Cerebellar nuclear complex (tissue), 1 donor: ENCODE measurements at regions not wholly inside any gene's neighbourhood (a gene's known extent, or its start where the extent isn't known, plus 50 kb on each side); places are given as distances from the start of the nearest gene placed in this dataset.
"Not testable (repeated sequence)": the region's sequence is repeated elsewhere in the genome, so short reads cannot be mapped to it uniquely, and the experiment has no call there.

Experiments used
- DNase-seq, 2 experiments: peaks; one replicate each; lab custom pipeline; 2025; lab: John Stamatoyannopoulos, UW

DNA sequence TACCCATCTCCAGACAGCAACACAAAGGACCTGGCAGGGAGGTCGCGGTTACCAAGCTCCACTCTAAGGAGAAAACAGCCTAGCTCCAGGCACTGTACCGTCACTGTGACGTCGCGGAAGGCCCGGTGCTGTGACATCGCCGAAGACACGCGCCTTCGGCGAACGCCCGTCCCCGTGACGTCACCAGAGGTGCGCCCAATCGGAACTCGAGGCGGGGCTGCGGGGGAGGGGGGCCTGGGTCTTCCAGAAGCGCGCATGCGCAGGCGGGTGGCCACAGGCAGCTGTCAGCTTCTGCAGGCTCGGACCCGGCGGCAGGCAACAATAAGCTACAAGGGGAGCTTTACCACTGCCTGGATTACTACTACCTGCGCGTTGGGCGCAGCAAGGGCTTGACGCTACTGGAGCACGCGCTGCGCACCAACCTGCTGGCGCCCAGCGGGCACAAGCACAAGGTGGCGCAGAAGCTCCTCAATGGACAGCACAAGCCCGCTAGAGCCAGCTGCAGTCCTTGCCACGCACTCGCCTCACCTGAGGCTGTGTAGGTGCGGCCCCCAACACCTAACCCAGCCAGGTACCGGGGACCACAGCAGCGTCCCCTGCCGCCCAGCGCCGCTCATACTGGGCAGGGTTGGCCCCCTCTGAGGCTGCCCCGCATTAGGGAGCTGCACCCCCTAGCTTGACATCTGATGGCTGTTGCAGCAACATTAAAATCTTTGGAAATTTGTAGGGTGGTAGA, 208.4 kb downstream of the TPST1 start:
- peak; percentile 13 to 31 for DNase-seq

DNA sequence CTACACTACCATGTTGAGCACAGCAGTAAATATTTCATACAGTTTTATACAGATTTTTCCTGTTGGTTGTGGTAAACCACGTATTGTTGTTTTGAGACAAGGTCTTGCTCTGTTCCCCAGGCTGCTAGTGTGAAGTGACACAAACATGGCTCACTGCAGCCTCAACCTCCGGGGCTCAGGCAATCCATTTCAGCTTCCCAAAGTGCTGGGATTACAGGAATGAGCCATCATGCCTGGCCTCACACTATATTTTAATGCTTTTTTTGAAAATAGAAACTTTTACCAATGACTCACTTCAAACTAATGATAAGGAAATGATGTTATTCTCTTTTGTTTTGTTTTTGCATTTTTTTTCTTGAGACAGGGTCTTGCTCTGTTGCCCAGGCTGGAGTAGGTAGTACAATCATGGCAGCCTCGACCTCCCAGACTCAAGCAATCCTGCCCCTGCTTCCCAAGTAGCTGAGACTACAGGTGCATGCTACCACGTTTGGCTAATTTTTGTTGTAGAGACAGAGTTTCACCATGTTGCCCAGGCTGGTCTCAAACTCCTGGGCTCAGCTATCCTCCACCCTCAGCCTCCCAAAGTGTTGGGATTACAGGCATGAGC, 210.6 kb downstream of the TPST1 start:
- no peak for DNase-seq

DNA sequence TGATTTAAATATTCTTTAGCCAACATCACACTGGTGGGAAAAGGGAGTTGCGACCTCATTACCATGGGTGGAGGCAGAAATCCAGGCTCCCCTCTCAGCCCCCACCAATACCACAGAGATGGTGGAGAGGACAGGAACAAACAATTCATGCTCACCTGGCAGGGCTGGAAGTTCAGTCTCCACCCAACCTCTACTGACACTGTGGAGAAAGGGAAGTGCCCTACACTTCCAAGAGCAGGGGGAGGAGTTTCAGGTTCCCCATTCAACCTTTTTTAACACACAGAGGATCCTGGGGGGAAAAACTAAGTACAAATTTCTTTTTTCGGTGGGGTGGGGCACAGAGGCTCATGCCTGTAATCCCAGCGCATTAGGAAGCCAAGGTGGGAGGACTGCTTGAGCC, 210.1 kb upstream of the KCTD7 start:
- no peak for DNase-seq

DNA sequence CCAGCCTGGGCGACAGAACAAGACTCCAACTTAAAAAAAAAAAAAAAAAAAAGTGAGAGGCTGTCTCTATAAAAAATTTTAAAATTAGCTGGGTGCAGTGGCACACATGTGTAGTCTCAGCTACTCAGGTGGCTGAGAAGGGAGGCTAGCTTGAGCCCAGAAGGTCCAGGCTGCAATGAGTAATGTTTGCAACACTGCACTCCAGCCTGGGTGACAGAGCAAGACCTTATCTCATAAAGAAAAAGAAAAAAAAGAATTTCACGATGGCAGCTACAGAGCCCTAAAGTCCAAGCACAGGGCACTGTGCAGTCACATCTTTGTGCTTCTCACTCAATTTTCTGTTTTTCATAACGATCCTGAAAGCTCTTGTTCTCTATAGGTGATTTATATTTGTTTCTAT, 209.5 kb upstream of the KCTD7 start:
- DNase-seq = no peak

DNA sequence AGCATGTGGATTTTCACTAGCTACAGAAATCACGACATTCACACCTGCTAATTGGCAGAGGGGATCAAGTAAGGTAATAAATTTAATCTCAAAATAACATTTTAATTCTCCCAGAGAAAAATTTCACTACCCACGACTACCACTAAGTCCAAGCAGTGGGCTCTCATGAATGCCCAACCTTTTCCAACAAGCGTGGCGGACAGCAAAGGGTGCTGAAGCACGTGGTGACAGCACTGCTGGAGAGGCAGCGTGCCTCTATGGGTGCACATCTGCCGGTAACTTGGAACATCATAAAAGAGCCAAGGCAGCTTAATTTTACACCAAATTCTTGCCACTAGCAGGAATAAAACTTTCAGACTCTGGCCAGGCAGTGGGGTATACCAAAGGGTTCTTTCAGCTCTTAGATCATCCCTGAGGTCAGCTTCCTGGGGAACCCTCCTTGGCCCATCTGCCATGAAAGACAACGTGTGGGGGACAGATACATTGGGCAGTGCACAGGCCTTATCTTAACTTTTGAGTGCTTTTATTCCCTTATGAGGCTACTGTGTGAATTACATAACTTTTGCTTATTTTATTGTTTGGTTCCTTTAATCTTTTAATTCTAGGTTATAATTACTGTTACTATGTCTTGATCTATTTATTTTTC, 206.7 kb upstream of the KCTD7 start:
- DNase-seq = no peak

DNA sequence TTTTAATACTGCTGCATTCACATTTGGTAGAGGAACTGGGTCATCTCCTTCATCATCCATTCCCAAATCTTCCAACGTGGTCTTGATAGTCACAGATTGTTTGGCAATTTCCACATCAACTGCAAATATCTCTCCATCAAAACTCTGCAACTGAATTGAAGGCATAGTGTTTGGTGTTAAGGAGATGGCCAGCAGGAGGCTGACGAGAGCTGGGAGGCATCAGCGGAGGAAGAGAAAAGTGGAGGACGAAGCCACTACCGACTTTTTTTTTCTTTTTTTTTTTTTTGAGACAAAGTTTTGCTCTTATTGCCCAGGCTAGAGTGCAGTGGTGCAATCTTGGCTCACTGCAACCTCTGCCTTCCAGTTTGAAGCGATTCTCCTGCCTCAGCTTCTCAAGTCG, 205.0 kb upstream of the KCTD7 start:
- DNase-seq = no peak

DNA sequence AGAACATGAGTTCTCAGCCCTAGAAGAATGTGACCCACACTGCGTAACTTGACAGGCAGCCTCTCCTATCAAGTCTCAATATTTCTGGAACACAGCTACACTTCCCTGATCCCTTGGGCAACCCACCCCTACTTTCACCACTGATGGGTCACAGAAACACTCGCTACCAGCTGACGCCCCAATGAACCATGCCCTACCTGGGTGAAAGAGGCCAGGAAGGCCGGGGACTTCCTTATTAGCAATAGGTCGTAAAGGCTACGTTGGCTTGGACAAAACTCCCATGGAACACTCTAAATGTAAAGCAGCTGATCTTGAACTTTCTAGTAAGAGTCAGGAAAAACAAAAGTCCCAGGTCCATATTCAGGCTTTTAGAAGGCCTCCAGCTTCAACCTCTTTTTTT, 202.3 kb upstream of the KCTD7 start:
- DNase-seq = no peak

DNA sequence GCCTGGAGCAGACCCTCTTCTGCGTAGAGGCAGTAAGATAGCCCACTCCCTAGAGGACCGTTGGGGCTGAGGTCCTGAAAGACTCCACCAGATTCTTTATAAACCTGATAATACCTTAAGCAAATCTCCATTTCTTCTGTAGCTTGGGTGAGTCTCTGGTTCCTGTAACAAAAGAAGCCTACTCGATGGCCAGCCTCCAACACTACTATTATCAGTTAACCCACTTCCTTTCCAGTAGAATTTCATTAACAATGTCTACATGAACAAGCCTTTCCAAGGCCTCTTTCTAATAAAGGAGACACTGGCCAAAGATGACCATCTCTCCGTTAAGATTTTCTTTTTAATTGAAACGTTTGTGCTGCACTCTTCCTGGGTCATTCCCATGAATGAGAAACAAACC, 201.7 kb upstream of the KCTD7 start:
- DNase-seq = no peak

DNA sequence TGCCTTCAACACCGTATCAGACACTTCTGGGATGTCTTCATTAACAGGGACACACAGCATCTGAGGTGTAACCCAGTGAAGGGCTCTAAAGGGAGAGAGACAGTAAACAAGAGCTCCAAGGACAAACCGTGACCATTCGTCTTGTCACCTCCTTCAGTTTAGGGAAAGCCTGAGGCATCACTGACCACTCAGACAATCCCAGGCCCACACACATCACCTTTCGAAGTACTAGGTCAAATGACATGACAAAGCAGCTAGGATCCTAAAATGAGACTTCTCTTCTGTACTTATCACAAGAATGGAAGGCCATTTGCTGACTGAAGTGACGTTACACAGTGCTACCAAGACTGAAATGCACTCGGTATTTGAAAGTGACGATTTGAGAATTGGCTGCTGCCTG, 200.7 kb upstream of the KCTD7 start:
- no peak for DNase-seq

DNA sequence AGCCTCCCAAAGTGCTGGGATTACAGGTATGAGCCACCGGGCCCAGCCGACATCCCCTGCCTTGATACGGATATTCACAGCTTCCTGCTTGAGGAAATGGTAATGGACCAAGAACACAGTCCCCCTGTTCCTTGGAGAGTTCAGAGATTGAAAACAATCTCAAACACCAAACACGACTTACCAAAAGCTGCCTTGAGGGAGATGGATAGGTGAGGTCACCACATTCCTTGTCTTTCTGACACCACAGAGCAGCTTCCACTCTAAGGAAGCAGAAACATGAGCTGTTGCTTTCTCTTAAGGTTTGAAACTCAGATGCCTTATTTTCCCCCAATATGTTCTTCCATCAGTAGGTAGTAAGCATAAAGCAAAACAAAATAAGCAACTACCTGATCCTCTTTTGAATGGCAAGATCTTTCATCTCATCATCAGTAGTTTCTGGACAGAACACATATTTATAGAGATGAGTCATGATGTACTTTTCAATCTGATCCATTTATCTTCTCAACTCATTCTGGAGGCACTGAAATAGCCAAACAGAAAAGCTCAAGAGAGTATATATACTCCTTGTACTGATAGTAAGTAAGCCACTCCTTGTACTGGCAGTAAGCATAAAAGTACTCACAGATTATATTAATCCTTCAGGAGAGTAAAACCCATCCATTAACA, 199.1 kb upstream of the KCTD7 start:
- DNase-seq = no peak

DNA sequence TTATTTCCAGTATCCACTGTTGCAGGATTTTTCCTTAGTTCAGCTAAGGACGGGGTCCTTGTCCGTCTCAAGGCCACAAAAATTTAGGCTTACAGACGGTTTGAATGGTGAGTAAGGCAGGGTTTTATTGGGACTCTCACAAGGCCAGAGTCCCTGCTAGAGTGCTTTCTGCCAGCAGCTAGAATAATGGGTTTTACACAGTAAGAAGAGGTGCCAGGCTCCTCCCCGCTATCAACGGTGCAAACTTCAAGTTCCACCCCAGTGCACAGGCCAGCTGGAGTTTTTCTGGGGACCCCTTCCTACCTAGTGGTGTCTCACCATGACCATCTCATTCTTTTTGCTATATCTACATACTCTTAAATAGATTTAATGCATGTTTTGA, 198.5 kb upstream of the KCTD7 start:
- DNase-seq = no peak

DNA sequence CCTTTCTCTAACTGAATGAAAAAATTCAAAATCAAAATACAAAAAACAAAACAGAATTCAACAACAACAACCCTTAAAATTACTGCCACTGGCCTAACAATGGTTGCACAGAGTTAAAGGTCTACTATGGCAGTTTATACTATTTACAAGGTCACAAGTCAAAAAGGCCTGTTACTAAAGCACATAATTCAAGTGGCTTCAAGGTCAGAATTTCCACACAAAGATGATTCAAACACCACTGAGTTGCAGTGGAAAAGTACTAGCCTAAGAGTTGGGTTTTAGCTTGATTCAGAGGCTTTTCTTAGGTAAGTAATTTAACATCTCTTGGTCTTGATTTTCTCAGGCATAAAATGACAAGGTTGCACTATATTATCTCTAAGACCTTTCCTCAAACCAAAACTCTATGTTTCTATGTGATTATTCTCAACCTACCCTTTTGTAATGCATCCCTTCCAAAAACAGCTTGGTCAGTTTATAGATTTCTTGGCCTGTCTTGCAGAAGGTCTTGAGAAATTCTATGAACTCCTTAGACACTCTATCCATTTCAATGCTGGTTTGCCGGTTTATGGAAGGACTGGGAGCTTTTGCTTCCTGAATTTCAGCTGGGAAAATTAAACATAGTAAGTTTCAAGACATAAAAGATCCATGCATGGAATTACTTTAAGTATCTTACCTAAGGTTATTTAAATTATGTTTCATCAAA, 189.8 kb upstream of the KCTD7 start:
- not testable (repeated sequence) for DNase-seq

DNA sequence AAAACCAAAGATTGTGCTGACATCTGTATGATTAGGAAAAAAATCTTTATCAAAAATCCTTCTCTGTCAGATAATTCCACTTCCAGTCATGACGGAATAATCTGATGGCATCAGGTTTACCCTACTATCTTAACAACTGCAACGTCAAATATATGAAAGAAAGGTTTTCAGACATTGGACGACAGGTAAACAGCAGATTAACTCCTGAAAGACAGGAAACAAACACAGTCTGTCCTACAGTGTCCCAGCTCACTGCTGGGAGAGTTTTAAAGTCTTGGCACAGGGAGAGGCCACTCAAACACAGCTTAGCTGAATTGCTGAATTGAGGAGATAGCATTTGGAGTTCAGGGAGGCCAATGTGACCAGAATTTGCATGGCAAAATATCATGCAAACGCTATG, 186.3 kb upstream of the KCTD7 start:
- DNase-seq = no peak

DNA sequence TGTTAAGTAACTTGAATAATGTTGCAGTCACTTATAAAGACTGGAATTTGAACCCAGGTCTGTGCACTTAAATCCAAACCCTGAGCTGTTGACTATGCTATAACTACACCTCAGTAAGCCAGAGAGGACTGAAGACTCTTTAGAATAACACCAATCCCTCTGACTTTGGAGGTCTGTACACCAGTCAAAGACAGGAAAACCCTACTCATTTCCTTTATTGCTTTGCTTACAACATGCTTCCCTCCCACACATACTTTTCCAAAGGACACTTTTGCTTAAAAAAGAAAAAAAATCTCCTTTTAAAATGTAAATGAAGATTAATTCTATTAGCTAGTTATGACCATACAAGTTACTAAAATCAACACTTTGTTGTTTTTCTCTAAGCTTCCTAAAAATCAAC, 184.7 kb upstream of the KCTD7 start:
- DNase-seq = no peak

DNA sequence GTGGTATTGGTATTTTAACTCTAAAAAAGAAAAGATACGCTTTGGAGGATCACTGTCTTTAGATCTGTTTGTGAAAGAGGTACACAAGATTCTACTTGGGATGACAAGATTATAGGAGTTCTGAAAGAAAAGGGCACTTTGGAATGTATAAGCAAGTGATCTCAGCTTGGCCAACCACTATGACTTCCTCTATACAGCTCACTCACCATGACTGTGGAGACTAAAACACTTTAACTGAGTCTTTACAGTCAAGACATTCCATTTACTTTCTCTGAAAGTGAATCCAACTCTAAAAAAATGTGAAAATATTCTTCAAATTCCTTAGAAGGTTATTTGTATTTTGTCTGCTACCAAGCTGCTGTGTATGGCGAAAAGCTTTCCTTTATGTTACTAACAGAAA, 181.7 kb upstream of the KCTD7 start:
- not testable (repeated sequence) for DNase-seq

DNA sequence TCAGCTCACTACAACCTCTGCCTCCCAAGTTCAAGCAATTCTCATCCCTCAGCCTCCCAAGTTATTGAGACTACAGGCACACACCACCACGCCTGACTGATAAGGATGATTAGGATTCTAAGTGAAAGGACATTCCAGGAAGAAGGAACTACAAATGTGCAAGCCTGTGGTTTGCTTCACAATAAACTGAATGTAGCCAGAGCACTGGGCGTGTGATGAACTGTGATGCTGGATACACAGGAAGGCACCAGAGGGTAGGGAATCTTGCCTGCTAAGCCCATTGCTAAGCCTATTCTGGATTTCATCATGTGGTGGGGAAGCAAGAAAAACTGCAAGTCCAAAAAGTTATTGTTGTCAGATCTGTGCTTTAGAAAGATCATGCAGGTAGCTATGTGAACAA, 177.9 kb upstream of the KCTD7 start:
- DNase-seq = not testable (repeated sequence)

DNA sequence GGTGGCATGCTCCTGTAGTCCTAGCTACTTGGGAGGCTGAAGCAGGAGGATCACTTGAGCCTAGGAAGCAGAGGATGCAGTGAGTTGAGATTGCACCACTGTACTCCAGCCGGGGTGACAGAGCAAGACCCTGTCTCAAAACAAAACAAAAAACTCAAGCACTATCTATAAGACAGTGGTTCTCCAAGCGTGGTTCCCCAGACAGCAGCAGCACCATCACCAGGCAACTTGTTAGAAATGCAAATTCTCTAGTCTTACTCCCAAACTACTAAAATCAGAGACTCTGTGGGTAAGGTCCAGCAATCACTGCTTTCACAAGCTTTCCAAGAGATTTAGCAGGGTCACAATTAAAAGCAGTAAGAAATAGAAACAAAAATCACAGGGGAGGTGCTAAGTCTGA, 177.0 kb upstream of the KCTD7 start:
- DNase-seq = not testable (repeated sequence)

DNA sequence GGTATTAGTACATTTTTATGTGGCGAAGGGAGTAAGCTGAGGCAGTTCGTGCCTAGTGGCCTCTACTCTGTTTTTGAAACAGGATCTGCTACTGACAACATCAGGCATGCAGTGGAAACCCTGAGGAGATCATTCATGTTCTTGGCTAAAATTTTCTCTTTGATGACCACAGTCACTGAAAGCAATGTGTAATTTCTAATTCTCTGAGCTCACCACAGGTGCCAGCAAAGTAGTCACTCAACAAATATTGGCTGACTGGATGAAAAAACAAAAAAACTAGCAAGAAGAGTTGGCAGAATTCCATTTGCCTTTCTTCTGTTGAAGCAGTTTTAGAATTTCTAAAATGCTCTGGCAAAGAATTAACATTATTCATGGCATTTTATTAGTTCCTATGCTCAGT, 176.5 kb upstream of the KCTD7 start:
- DNase-seq = no peak

DNA sequence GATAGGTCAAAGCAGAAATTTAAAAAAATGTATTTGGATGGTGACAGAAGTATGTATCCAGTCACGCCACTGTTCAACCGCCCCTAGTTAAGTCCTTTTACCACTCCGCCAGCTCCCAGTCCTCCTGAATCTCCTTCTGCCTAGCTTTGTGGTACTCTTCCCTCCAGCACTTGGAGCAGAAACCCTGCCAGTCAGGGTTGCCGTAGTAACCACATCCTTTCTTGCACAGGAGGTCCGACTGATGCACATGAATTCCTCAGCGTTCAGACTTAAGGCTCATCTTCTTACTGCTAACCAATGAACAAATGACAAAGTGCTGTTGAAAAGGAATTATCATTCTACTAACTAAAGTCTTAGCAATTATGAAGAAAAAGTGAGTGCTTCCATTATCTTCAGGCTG, 175.3 kb upstream of the KCTD7 start:
- no peak for DNase-seq

DNA sequence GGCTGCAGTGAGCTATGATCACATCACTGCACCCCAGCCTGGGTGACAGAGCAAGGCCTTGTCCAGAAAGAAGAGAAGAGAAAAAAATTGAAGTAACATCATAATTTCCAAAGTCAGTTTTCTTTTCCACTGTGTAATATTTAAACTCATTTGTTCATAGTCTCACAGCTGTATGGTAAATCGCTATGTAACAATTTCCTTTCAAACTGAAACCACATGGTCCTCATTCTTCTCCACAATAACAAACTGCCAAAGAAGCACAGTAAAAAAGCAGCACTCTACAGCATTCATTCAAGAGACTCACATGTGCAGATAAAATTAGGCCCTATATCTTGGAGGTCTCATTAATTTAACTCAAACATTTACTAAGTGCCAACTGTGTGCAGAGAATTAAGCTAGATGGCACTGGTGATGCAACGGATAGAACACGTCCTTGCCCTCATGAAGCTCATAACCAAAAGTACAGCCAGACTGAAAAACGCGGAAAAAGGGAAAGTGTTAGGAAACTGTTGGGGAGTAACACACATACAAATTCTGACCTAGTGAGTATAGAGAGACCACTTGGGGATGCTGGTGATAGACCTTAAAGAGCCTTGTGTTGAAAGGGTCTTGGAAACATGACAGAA, 174.0 kb upstream of the KCTD7 start:
- no peak for DNase-seq

DNA sequence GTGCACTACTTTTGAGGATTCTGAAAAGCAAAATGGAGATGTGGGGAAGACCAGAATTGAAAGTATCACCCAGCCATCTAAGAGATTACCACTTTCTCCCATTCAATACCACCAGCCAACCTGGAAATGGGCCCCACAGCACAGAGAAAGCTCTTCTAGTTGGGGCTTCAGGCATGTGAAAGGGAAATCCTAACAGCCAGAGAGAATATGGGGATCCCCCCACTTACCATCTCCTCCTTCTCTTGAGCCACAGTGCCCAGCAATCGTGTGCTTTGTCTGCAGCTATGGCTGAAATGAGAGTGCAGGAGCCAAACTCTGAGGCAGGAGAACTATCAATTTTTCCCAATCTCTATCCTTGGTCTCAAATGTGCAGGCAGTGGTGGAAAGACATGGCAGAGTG, 173.2 kb upstream of the KCTD7 start:
- DNase-seq = not testable (repeated sequence)

DNA sequence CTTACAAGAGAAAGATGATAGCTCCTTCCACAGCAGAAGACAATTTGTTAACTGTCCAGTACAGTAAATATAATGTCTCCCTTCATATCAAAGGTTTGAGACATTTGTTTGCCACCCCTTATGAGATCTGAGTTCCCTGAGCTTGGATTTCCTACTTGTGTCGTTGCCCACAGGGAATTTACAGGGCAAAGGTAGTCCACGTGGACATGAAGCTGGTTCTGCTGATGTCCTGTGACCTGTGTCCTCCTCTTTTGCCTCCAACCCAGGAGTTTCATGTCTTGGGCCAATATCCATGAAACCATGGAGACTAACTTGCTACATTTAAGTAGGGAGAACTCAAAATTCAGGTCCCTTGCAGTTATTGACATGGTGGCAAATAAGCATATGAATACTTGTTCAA, 172.2 kb upstream of the KCTD7 start:
- DNase-seq = not testable (repeated sequence)
